HL-60 (cell line): ENCODE measurements at regions not wholly inside any gene's neighbourhood (a gene's known extent, or its start where the extent isn't known, plus 50 kb on each side); places are given as distances from the start of the nearest gene placed in this dataset.

Experiments
- CTCF ChIP-seq: IDR thresholded peaks from one replicate; pipeline ENCODE4 v1.5.1; 2011; ENCODE audit warnings: low read length, control low read depth, inconsistent platforms; ENCODE audit not compliant: insufficient read depth
- GABPA ChIP-seq: IDR thresholded peaks from 2 replicates; pipeline ENCODE4 v1.6.1; 2012; ENCODE audit warnings: low read depth
- POLR2AphosphoS5 ChIP-seq: IDR thresholded peaks from 2 replicates; pipeline ENCODE4 v1.6.1; 2012; ENCODE audit warnings: low read depth
- REST ChIP-seq: IDR thresholded peaks from 2 replicates; pipeline ENCODE4 v1.6.1; 2012; ENCODE audit warnings: low read depth; ENCODE audit not compliant: insufficient replicate concordance

- TF ChIP-seq CTCF (no peak), POLR2AphosphoS5 (no peak), GABPA (no peak), REST (no peak)
Observed at GRCh38 chr3:95189348-95189747, 1126.5 kb downstream of the NSUN3 start.
